Right lobe of liver (tissue), 6 donors: ENCODE measurements at regions not wholly inside any gene's neighbourhood (a gene's known extent, or its start where the extent isn't known, plus 50 kb on each side); places are given as distances from the start of the nearest gene placed in this dataset.

Experiments used
- ATAC-seq, 4 donors: fragments of 200-7000 bp; cut with Tn5 transposase; one replicate each; pipeline ENCODE4 v1.9.1; 2020; ENCODE audit warnings: mild to moderate bottlenecking in 4 of 4, moderate library complexity in 4 of 4
- DNase-seq, 3 donors: peaks; one replicate each; pipeline ENCODE4 v3.0.0-alpha.2; 2020
- H3K27ac ChIP-seq, 3 donors: fragments of 200-600 bp; one replicate each; pipeline ENCODE4 v1.8.0; 2022
- H3K27me3 ChIP-seq, 2 donors: fragments of 200-600 bp; one replicate each; pipeline ENCODE4 v1.8.0; 2022
- H3K36me3 ChIP-seq, 4 donors: fragments of 200-600 bp; sonication (generic) in 1 of 4; one replicate each; pipeline versions ENCODE4 v1.5.1 to v1.8.0; 2017 to 2022; ENCODE audit warnings: control low read depth in 1 of 4
- H3K4me1 ChIP-seq, 4 donors: fragments of 200-600 bp; sonication (generic) in 1 of 4; one replicate each; pipeline versions ENCODE4 v1.5.1 to v1.8.0; 2017 to 2022; ENCODE audit warnings: control low read depth in 1 of 4
- H3K4me3 ChIP-seq, 3 donors: fragments of 200-600 bp; one replicate each; pipeline ENCODE4 v1.8.0; 2022
- H3K9me3 ChIP-seq, 4 donors: fragments of 200-600 bp; sonication (generic) in 1 of 4; one replicate each; pipeline versions ENCODE4 v1.5.1 to v1.8.0; 2017 to 2022; ENCODE audit warnings: control low read depth in 1 of 4
- CTCF ChIP-seq, 4 donors: fragments of 200-600 bp in 3 of 4; fragments of 450-650 bp in 1 of 4; IDR thresholded peaks; one replicate each; pipeline versions ENCODE4 v1.5.1 to v1.8.0; 2016 to 2022; ENCODE audit warnings: antibody characterized with exemption in 4 of 4, mild to moderate bottlenecking in 2 of 4
- POLR2A ChIP-seq: fragments of 450-650 bp; IDR thresholded peaks from one replicate; pipeline ENCODE4 v1.6.1; 2017; ENCODE audit warnings: antibody characterized with exemption, mild to moderate bottlenecking
- WGBS: methylation state at CpG from one replicate; pipeline ENCODE4 v1.1.6; 2018; ENCODE audit warnings: low coverage, low lambda C conversion rate; ENCODE audit not compliant: insufficient coverage; ENCODE audit errors: missing lambda C conversion rate; 5-methylcytosine and 5-hydroxymethylcytosine counted together
- intact Hi-C, 2 donors: fragments of 100-400 bp; cut with DNase I; formaldehyde crosslinking; loops; one replicate each; pipeline versions ENCODE4 v1.11.2 to v1.14.1; 2022
- donor health status: DM: no; HTN: yes; CAD: no.
- donor health status: DM: no; HTN: no; CAD: no.
- donor health status: DM: no; HTN: no; CAD: no.
- donor health status: DM: no; HTN: yes; CAD: no.
- donor health status: DM: no; HTN: yes; CAD: no.

GRCh38 chr3:145124900-145125678, 1035.9 kb downstream of the PLOD2 start:
- 75% methylated on average over 4 of the region's 4 CpGs for WGBS
- no peaks in the 10 kb centered on the region for H3K36me3 ChIP-seq
- no peaks in the 10 kb centered on the region for H3K4me1 ChIP-seq
- DNase-seq = no peak
- no peak for ATAC-seq
- no peak for TF ChIP-seq CTCF (IDR thresholded peaks at IDR 0.05)
- no peak for TF ChIP-seq POLR2A
- H3K27me3 ChIP-seq = no peaks in the 10 kb centered on the region
- intact Hi-C loops = no loop called here
- no peaks in the 10 kb centered on the region for H3K9me3 ChIP-seq
- H3K27ac ChIP-seq = no peak overlapping the region
- H3K4me3 ChIP-seq = no peak overlapping the region

DNA sequence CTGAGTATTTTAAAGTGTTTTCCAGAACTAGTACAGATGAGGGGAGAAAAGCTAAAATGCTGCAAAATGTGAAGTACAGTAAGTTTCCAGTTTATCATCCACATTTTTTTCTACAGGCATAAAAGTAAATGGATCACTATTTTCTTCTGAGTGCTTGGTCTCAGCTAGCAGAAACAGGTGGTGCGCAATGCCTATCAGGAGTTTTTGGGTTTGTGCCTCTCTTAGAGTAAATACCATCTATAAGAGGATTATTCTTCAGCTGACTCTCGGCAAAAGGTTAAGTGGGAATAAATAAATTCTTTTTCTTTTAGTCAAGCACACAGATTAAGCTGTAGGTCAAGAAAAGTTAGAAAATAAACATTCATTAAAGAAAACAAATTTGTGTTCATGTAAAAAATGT, 1027.7 kb downstream of the PLOD2 start:
- no peaks in the 10 kb centered on the region for H3K36me3 ChIP-seq
- ATAC-seq = no peak
- no peak for TF ChIP-seq CTCF (IDR thresholded peaks at IDR 0.05)
- no peak for TF ChIP-seq POLR2A
- no peak for DNase-seq
- no peak overlapping the region for H3K4me3 ChIP-seq
- no peaks in the 10 kb centered on the region for H3K4me1 ChIP-seq
- intact Hi-C loops = no loop called here
- no peaks in the 10 kb centered on the region for H3K9me3 ChIP-seq
- no peaks in the 10 kb centered on the region for H3K27me3 ChIP-seq
- 61% methylated on average over 2 of the region's 2 CpGs for WGBS
- H3K27ac ChIP-seq = no peak overlapping the region

DNA sequence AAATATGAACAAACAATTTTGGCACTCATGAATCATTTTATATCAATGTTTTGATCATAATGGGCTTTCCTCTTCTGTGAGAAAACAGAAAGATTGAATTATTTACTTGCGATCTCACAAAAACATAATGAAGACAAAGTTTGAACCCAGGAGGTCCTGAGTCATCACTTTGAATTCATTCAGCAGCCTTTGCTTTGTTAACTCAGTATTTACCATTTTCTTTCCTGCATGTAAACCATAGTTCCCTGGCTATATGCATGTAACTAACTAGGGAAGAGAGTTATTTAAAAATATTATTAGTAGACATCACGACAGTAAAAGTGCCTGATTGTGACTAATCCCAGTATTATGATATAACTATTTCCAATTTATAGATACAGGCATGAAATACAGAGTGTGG, 1026.2 kb downstream of the PLOD2 start:
- Histone ChIP-seq H3K9me3 (no peaks in the 10 kb centered on the region), H3K27ac (no peak overlapping the region), H3K36me3 (no peaks in the 10 kb centered on the region), H3K27me3 (no peaks in the 10 kb centered on the region), H3K4me1 (no peaks in the 10 kb centered on the region), H3K4me3 (no peak overlapping the region)
- TF ChIP-seq CTCF (IDR thresholded peaks at IDR 0.05) (no peak), POLR2A (no peak)
- intact Hi-C loops = no loop called here
- DNase-seq (no peak), ATAC-seq (no peak)
- WGBS = 59% methylated on average over 2 of the region's 2 CpGs

DNA sequence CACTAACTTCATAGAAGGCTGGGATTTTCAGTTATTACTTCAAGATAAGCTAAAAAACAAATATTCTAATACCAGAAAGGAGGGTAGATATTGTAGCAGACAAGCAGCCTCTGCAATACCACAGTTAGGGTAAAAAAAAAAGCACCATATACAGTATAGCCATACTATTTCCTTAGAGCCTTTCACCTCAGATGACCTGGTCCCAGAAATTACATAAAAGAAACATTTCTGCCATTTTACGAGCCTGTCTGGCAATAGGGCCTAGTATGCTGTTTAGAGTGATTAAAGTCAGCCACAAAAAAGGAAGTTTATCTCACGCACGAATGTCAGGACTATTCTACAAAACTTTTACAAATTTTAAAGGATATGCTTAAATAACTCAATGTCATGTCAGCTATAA, 1016.6 kb downstream of the PLOD2 start:
- Histone ChIP-seq H3K4me3 (no peak overlapping the region), H3K36me3 (no peaks in the 10 kb centered on the region), H3K4me1 (no peaks in the 10 kb centered on the region), H3K27me3 (no peaks in the 10 kb centered on the region), H3K9me3 (no peaks in the 10 kb centered on the region), H3K27ac (no peak overlapping the region)
- WGBS = 55% methylated on average over 3 of the region's 3 CpGs
- intact Hi-C loops = no loop called here
- ATAC-seq (no peak), DNase-seq (no peak)
- TF ChIP-seq POLR2A = no peak
- TF ChIP-seq CTCF (IDR thresholded peaks at IDR 0.05) = no peak

GRCh38 chr3:145145461-145145860, 1015.5 kb downstream of the PLOD2 start:
- Histone ChIP-seq H3K27me3 (no peaks in the 10 kb centered on the region), H3K4me1 (no peaks in the 10 kb centered on the region), H3K27ac (no peak overlapping the region), H3K9me3 (no peaks in the 10 kb centered on the region), H3K4me3 (no peak overlapping the region), H3K36me3 (no peaks in the 10 kb centered on the region)
- intact Hi-C loops = no loop called here
- WGBS = 40% methylated on average over 1 of the region's 1 CpG
- DNase-seq (no peak), ATAC-seq (no peak)
- TF ChIP-seq POLR2A (no peak), CTCF (IDR thresholded peaks at IDR 0.05) (no peak)
